ENCODE measurements at regions not wholly inside any gene's neighbourhood (a gene's known extent, or its start where the extent isn't known, plus 50 kb on each side); places are given as distances from the start of the nearest gene placed in this dataset.
"Not testable (repeated sequence)": the region's sequence is repeated elsewhere in the genome, so short reads cannot be mapped to it uniquely, and the experiment has no call there.

- no peak for DNase-seq (ENCODE audit: low spot score)
- intact Hi-C loops (cut with DNase I) = no loop called here
These were observed 583.8 kb upstream of the GJE1 start for GRCh38 chr6:141548966-141549365.

- intact Hi-C loops (cut with DNase I) = no loop called here
- no peak for DNase-seq (ENCODE audit: low spot score)
These were observed 591.0 kb upstream of the GJE1 start for GRCh38 chr6:141541581-141542324.

- no peak for DNase-seq (ENCODE audit: low spot score)
- intact Hi-C loops (cut with DNase I) = no loop called here
These were observed 592.5 kb upstream of the GJE1 start for GRCh38 chr6:141540207-141540606.

GRCh38 chr6:141539617-141540016 is 593.1 kb upstream of the GJE1 start:
- intact Hi-C loops (cut with DNase I) = no loop called here

GRCh38 chr6:141532211-141532610 is 600.5 kb upstream of the GJE1 start:
- intact Hi-C loops (cut with DNase I) = no loop called here
- DNase-seq (ENCODE audit: low spot score) = no peak

More at GRCh38 chr6:141539617-141540016, 593.1 kb upstream of the GJE1 start:
- DNase-seq (ENCODE audit: low spot score) = no peak

- DNase-seq (ENCODE audit: low spot score) = no peak
- intact Hi-C loops (cut with DNase I) = no loop called here
These were observed 601.7 kb upstream of the GJE1 start for GRCh38 chr6:141531040-141531439.

GRCh38 chr6:141528596-141528995 is 604.1 kb upstream of the GJE1 start:
- no peak for DNase-seq (ENCODE audit: low spot score)
- intact Hi-C loops (cut with DNase I) = no loop called here

- intact Hi-C loops (cut with DNase I) = no loop called here
- DNase-seq (ENCODE audit: low spot score) = no peak
These were observed 605.7 kb upstream of the GJE1 start for GRCh38 chr6:141526985-141527384.

- no peak for DNase-seq (ENCODE audit: low spot score)
- intact Hi-C loops (cut with DNase I) = no loop called here
These were observed 611.3 kb upstream of the GJE1 start for GRCh38 chr6:141521440-141521839.

GRCh38 chr6:141513830-141514229 is 618.9 kb upstream of the GJE1 start:
- intact Hi-C loops (cut with DNase I) = no loop called here
- DNase-seq (ENCODE audit: low spot score) = no peak

GRCh38 chr6:141510803-141511202 is 621.9 kb upstream of the GJE1 start:
- no peak for DNase-seq (ENCODE audit: low spot score)
- intact Hi-C loops (cut with DNase I) = no loop called here

- intact Hi-C loops (cut with DNase I); DNase-seq (ENCODE audit: low spot score): not testable (repeated sequence)
These were observed 626.7 kb upstream of the GJE1 start for GRCh38 chr6:141506062-141506461.

- intact Hi-C loops (cut with DNase I); DNase-seq (ENCODE audit: low spot score): not testable (repeated sequence)
These were observed 628.4 kb upstream of the GJE1 start for GRCh38 chr6:141504318-141504717.

- intact Hi-C loops (cut with DNase I) = no loop called here
- DNase-seq (ENCODE audit: low spot score) = no peak
These were observed 631.1 kb upstream of the GJE1 start for GRCh38 chr6:141501616-141502015.

- no peak for DNase-seq (ENCODE audit: low spot score)
- intact Hi-C loops (cut with DNase I) = no loop called here
These were observed 633.7 kb upstream of the GJE1 start for GRCh38 chr6:141498977-141499376.

GRCh38 chr6:141492521-141493284 is 640.0 kb upstream of the GJE1 start:
- no peak for DNase-seq (ENCODE audit: low spot score)
- intact Hi-C loops (cut with DNase I) = no loop called here

GRCh38 chr6:141491684-141492083 is 641.0 kb upstream of the GJE1 start:
- intact Hi-C loops (cut with DNase I) = no loop called here
- no peak for DNase-seq (ENCODE audit: low spot score)

- intact Hi-C loops (cut with DNase I) = no loop called here
These were observed 641.7 kb upstream of the GJE1 start for GRCh38 chr6:141490982-141491381.

GRCh38 chr6:141488488-141488887 is 644.2 kb upstream of the GJE1 start:
- DNase-seq (ENCODE audit: low spot score) = no peak
- intact Hi-C loops (cut with DNase I) = no loop called here

More at GRCh38 chr6:141490982-141491381, 641.7 kb upstream of the GJE1 start:
- no peak for DNase-seq (ENCODE audit: low spot score)

GRCh38 chr6:141486942-141487341 is 645.8 kb upstream of the GJE1 start:
- intact Hi-C loops (cut with DNase I) = no loop called here

GRCh38 chr6:141484711-141485110 is 648.0 kb upstream of the GJE1 start:
- no peak for DNase-seq (ENCODE audit: low spot score)
- intact Hi-C loops (cut with DNase I) = no loop called here

More at GRCh38 chr6:141486942-141487341, 645.8 kb upstream of the GJE1 start:
- no peak for DNase-seq (ENCODE audit: low spot score)
